Renal cortex interstitium (tissue), 11 donors: ENCODE measurements at regions not wholly inside any gene's neighbourhood (a gene's known extent, or its start where the extent isn't known, plus 50 kb on each side); places are given as distances from the start of the nearest gene placed in this dataset.
A peak's percentile ranks its signal among the peaks of the same experiment; 100 is the strongest.

ENCODE experiments used
- DNase-seq, 11 donors: peaks; one replicate each; pipeline ENCODE4 v3.0.0-alpha.2; 2013; ENCODE audit warnings: low read depth in 9 of 11, low spot score in 4 of 11; ENCODE audit errors: extremely low read depth in 1 of 11

DNA sequence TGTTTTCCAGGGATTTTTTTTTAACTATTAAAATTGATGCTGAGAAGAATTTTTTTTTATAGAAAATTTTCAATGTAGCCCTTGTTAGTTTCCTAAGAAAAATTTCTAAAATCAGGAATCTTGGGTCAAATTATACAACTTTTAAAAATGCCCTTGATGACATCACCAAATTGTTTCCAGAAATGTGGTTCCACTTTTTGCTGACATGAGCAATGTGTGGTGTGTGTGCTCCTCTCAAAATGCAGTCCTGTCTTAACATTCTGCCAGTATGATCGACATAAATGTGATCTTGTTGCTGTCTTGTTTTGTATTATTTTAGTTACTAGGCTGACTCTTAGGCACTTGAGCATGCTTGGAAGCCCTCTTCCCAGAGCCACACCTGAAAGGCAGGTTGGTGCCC lies 89.7 kb upstream of the ST6GAL2 start:
- DNase-seq: no peak

DNA sequence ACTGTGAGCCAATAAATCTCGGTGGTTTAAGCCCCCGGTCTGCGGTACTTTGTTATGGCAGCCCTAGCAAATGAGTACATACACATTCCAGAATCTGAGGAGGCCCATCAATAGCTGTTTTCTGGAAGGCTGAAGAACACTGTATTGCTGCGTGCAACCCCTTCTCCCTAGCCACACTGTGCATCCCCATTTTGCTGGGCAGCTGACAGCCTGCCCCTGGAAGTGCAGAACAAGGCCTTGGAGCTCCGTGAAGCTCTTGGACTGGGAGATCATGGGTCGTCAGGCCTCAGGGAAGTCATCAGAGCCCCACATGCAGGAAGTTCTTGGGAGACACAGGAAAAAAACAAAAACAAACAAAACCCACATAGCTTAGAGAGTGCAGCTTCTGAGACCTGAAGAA lies 90.6 kb upstream of the ST6GAL2 start:
- DNase-seq: no peak

DNA sequence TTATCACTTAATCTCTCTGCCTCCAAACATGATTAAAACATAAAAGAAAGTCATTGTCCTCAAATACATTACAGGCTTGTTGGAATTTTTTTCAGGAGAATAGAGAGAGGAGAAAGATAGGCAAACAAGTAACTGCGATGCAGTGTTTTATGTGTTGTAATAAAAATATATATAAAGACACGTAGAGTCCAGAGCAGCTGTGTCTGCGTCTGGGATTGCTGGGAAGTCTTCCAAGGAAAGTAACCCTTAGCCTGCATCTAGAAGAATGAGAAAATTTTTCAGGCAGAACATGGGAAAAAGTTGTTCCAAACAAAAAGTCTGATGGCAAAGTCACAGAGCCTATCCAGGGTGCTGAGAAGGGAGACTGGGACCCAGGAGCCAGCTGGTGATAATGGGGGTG lies 91.8 kb upstream of the ST6GAL2 start:
- peak in 7 of 11 donors; percentile 44 to 74 (median 63) for DNase-seq

DNA sequence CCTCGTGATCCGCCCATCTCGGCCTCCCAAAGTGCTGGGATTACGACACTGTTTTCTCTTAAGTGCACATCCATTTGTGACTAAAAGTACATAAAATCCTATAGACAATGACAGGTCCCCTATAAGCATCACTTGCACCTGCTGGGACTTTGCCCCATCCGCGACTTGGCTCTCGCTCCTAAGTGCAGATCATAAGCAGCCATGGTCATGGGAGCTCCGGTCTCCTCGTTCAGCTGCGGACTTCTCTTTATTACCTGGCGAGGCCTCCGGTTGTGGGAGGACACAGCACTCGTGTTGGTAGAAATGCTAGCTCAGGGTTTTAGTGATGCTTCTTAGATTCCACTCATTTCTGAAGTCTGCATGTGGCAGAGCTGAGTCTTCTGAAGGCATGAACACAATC lies 92.7 kb upstream of the ST6GAL2 start:
- DNase-seq: no peak

DNA sequence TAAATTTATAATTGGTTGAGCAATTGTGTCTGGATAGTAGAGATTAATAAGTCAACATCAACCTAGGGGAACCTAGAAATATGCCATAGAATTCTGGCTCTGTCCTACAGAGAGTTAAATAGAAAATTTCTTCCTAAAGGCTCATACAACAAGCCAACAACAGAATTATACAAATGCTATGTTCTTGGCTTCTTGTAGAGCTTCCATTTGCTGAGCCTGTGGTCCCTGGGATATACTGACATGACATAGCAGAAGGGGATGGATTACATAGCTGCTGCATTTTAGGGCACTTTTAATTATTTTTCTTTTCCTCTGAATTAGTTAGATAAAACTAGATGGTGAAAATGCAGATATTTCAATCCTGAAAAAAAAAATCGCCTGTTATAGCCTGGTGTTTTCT lies 95.5 kb upstream of the ST6GAL2 start:
- no peak for DNase-seq

DNA sequence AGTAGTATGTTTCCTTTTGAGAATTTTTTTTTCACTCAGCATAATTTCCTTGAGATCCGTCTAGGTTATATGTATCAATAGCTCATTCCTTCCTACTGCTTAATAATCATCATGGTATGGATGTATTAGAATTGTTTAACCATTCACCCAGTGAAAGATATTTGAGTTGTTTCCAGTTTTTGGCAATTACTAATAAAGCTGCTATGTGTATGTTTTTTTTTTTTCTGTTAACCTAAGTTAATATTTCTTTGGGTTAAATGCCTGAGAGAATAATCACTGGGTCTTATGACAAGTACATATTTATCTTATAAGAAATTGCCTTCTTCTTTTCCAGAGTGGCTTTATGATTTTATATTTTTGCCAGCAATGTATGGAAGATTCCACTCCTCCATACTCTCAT lies 96.4 kb upstream of the ST6GAL2 start:
- no peak for DNase-seq

DNA sequence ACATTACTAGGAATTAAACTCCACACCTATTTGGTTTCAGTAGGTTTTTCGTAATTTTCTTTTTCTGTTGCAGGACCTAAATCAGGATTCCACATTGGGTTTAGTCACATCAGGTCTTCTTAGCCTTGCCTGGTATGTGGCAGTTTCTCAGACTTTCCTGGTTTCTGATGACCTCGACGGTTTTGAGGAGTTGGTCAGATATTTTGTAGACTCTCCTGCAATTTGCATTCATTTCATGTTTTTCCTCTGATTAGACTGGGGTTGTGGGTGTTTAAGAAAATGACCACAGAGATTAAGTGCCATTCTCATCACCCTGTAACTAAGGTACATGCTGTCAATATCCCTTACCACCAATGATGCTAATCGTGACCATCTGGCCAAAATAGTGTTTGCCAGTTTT lies 97.3 kb upstream of the ST6GAL2 start:
- DNase-seq: no peak

DNA sequence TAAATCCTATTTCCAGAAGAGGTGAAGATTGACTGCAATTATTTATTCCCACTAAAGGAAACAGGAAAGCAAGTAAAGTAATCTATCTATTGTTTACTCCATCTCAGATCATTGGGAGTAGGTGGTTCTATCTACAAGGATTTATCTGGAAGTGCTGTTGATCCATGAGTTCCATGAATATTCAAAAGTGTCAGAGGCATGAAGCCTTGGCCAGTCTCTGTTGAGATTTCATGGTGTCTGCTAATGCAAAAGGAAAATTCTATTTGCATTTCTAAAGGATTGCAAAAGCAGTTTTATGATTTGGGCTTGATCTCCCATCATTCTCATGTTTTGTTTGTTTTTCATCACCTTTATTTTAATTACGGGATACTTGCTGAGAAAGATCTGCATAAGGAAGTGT lies 102.4 kb upstream of the ST6GAL2 start:
- no peak for DNase-seq

DNA sequence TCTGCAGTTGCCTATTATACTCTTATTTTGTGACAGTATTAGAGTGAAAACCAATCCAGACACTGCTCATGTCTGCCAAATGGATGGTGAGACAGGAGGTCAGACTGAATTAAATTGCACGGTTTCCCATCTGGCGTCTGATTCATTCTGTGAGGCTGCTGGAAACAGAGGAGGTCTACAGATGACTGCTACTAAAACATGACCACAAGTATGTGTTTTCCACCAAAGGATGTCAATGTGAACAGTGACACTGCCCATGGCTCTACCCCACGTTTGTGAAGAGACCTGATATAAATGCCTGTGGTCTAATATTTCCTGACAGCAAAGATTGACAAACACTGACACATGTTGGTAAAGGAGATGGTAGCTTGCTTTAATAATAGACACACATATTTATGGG lies 104.3 kb upstream of the ST6GAL2 start:
- no peak for DNase-seq

DNA sequence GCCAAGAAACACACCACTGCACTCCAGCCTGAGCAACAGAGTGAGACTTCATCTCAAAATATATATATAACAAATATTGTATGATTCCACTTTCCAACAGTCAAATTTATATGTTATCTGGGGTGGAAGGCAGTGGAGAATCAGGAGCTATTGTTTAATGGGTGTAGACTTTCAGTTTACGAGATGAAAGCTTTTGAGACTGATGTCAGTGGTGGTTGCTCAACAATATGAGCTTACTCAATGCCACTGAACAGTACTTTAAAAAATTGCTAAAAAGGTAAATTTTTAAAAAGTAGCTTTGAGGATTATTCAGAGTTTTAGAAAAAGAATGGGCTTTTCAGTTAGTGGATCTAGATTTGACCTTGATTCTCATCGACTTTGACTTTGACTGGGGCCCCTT lies 105.9 kb upstream of the ST6GAL2 start:
- DNase-seq: no peak

DNA sequence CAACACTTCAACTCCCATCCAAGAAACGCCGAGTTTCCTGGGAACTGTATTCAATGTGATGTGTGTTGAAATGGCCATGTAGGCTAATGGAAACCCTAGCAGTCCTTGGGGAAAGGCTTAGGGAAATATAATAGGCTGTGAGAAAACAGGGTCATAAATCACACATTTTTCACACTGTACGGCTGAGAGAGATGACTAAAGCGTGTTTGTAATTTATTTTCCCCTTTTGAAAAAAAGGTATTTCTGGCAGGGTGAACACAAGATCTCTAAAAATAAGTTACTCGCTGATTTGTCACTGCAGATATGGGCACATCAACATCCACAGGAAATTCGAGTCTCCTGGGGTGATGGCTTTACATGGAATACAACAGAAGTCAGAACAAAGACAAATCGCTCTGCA lies 109.6 kb upstream of the ST6GAL2 start:
- DNase-seq: no peak

DNA sequence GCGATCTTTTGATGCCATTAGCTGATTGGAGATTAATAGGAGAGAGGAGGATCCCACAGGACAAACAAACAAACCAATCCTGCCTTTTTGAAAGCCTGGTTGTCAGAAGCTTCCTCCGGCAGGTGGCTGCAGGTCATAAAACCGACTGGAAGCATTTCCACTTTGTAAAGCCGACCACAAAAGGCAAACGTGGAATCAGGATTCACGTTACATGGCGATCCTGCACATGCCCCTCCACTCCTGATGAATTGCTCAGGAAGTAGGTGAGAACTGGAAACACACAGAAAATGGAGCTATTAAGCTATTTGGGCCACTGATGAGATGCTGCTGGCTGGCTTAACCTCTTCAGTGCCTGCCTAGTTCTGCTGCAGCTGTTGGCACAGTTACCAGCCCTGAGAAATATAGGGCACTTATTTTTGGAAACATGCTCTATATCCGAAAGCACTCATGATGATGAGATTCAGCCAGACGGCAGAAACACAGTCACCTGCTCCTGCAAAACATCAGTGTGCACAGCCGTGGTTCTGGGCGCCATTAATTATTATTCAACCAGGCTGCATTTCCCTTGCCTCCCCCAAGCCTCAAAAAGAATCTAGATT lies 110.3 kb upstream of the ST6GAL2 start:
- no peak for DNase-seq

DNA sequence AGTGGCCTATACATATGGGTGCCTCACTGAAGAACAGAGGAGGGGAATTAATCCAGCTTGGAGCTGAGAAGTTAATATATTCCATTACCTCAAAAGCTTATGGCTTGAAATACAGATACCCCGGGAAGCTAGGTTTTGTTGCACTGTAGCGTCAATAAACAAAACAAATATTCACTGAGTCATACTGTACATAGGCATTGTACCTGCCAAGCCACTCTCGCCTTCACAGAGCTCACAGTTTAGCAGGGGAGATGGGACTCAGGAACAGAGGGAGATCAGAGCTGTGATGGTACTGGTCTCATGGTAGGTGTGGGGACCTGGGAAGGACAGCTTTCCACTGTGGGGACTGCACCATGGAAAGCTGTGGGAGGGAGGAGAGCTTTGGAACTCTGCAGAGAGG lies 111.2 kb upstream of the ST6GAL2 start:
- DNase-seq: no peak

DNA sequence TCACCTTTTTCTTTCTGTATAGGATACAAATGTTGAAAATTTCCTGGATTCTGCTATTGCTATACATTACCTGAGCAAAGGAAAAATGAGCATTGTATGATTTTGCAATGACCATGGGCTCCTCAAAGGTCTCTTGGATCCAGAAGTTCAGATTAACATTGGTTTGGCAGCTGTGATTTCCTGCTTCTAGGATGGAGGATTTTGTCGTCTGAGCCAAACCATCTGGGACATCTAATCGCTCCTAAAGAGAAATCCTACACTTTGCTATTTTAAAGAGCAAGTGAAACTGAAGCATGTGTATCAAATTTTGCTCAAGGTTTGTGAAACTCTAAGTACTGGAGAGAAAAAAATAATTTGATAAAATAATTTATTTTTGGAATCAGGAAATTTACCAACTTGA lies 115.1 kb upstream of the ST6GAL2 start:
- DNase-seq: no peak

DNA sequence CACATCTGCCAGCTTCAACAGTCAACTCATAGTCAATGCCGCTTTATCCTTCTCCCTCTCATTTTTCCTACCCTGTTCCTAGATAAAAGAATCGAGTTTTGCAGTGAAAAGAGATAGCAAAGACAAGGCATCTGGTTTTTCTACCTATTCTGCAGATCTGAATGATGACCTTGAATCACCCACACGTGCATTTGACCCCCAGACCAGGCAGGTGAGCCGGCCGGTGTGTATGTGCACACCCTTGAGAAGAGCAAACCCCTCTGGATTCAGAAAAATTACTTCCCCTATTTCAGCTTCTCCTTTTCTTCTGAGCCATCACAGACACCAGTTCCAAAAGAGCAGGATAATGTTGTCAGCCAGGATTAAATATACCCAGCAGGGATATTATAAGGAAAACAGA lies 115.6 kb upstream of the ST6GAL2 start:
- no peak for DNase-seq

DNA sequence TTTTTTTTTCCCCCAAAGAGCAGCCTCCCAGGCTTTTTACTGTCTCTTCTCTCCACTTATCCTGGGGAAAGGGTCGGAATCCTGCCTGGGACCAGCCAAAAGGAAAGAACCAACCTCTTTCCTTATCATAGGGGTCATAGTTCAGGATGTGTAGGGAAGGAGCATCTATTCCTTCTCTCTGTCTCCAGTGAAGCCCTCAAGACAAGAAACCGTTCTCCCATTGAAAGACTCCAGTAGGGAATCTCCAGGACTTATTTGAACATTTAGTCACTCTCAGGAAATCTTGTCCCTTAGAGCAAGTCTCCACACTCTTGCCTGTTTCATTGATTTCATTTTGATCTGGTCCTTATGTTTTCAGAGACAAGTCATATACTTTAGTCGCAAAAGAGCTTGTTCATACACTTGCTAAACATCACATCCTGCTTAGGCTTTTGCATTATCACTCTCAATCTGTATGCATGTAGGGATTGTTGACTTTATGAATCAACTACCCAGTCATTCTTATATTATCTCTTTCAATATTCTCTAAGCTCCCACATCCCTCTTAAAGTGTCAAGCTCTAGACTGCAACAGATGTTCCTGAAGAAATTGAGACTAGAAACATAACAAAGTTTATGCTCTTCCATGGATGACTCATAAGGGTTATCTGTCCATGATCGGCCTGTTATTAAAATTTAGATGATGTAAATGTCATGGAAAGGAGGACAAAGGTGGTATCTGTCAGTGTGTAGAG lies 116.2 kb upstream of the ST6GAL2 start:
- DNase-seq: no peak

DNA sequence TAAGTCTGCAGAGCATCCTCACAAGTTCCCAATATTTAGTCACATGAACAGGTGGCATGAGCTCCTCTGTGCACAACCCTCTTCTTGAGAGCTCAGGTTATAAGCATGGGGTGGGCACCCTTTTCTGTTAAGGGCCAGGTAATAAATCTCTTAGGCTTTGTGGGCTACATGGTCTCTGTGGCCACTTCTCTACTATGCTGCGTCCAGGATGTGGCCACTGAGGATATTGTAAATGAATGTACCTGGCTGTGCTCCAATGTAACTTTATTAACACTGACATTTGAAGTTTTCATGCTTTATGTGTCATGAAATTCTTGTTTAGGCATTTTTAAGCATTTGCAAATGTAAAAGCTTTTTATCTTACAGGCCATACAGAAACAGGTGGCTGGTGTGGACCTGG lies 116.8 kb upstream of the ST6GAL2 start:
- no peak for DNase-seq

DNA sequence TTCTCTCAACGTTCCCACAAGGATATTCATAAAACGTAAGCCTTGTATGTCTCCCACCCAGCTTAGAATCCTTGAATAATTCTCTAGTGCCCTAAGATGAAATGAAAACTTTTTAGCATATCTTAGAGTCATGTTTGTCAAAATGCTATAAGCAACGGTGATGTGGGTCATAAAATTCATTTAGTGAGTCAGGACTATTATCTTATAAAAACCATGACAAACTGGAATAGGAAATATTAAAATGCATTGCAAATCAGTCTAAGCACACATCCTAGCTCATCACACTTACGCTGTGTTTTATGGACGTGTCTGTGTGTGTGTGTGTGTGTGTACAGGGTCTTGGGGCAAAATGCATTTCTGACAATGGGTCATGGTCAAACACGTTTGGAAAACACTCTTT lies 119.9 kb upstream of the ST6GAL2 start:
- no peak for DNase-seq

DNA sequence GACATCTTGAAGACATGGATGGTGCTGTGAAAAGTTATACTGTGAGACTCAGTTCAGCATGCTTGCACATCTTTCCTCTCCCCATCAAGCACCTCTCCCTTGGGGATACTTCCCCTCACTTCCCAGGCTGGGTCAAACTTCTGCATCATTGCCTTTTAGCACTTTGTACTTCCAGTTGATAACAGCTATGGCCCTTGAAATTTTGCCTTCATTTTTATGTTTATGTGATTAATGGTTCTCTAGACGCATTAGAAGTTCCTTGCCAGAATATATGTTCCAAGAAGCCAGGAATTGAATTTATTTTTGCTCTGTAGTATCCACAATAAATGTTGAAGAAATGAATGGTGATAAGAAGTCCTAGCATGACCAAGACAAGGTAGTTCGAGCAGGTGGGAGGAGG lies 120.9 kb upstream of the ST6GAL2 start:
- DNase-seq: no peak

DNA sequence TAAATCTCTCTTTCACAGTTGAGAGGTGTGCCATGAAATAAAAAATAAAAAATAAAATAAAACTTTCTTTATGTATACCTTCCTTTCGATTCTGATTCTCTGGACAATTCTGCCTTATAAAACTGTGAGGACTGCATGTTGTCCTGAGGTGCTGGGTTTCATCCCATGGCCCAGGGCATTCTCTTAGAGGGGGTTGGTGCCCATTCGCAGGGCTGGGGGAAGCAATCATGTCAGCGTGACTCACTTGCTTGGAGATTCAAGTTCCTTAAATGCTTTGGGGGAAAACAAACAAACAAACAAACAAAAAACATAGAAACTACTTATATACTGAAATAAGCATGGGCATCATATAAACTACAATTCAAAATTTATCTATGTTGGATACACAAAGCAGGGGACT lies 122.0 kb upstream of the ST6GAL2 start:
- DNase-seq: no peak

DNA sequence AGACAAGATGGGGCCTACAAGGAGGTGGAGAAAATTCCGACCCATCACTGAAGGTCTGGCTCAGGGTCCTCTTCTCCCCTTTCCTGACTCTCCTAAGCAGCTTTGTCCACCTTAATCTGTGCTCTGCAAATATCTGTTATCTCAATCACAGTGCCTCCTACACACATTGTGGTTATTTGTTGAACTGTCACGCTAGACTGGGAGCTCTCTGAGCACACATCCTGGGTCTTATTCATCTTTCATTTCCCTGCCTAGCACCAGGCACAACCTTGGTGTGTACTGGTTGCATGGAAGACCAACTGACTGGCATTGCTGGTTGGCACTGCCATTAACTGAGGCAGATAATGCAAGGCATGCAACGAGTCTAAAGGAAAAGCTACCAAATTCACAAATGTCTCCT lies 122.9 kb upstream of the ST6GAL2 start:
- DNase-seq: no peak
